ENCODE measurements at regions not wholly inside any gene's neighbourhood (a gene's known extent, or its start where the extent isn't known, plus 50 kb on each side); places are given as distances from the start of the nearest gene placed in this dataset.

GRCh38 chr4:54513204-54513603 lies 144.6 kb upstream of the KIT start:
- peaks cover 2% of the 10 kb centered on the region for H3K9me3 Mint-ChIP-seq
- Histone ChIP-seq H2AFZ (replicated peaks) (no peak overlapping the region), H3K9ac (no peak overlapping the region), H3K4me1 (peaks cover 12% of the 10 kb centered on the region), H3K27me3 (no peaks in the 10 kb centered on the region), H3K9me3 (ENCODE audit: low read depth) (no peaks in the 10 kb centered on the region), H4K20me1 (ENCODE audit: low read depth) (no peaks in the 10 kb centered on the region), H3F3A (ENCODE audit: low read depth) (no peaks in the 10 kb centered on the region), H3K4me3 (no peak overlapping the region), H3K36me3 (no peaks in the 10 kb centered on the region), H3K4me2 (no peak overlapping the region), H3K27ac (no peak overlapping the region), H3K79me2 (ENCODE audit: low read depth) (no peaks in the 10 kb centered on the region)
- no peak overlapping the region for H3K4me3 Mint-ChIP-seq
- H3K27ac Mint-ChIP-seq: no peak overlapping the region
- no peaks in the 10 kb centered on the region for H3K27me3 Mint-ChIP-seq (ENCODE audit: insufficient read depth, low read depth)
- DNase-seq (ENCODE audit: low spot score): no peak
- peaks cover 14% of the 10 kb centered on the region for H3K4me1 Mint-ChIP-seq
- no peaks in the 10 kb centered on the region for H3K36me3 Mint-ChIP-seq
- TF ChIP-seq EZH2 (IDR thresholded peaks at IDR 0.05) (no peak), EZH2phosphoT487 (IDR thresholded peaks at IDR 0.05) (no peak), CTCF (IDR thresholded peaks at IDR 0.05) (no peak)

GRCh38 chr4:54513741-54514140 lies 144.0 kb upstream of the KIT start:
- TF ChIP-seq EZH2 (IDR thresholded peaks at IDR 0.05) (no peak), CTCF (IDR thresholded peaks at IDR 0.05) (no peak), EZH2phosphoT487 (IDR thresholded peaks at IDR 0.05) (no peak)
- no peaks in the 10 kb centered on the region for H3K36me3 Mint-ChIP-seq

GRCh38 chr4:54516556-54517215 lies 141.1 kb upstream of the KIT start:
- no peak overlapping the region for H3K9ac ChIP-seq
- no peak overlapping the region for H3K27ac ChIP-seq
- no peak for DNase-seq (ENCODE audit: low spot score)
- H4K20me1 ChIP-seq (ENCODE audit: low read depth): no peaks in the 10 kb centered on the region
- no peak overlapping the region for H3K4me2 ChIP-seq
- H2AFZ ChIP-seq (replicated peaks): no peak overlapping the region
- TF ChIP-seq EZH2 (IDR thresholded peaks at IDR 0.05) (no peak), EZH2phosphoT487 (IDR thresholded peaks at IDR 0.05) (no peak), CTCF (IDR thresholded peaks at IDR 0.05) (no peak)
- H3K36me3 Mint-ChIP-seq: no peaks in the 10 kb centered on the region
- peaks cover 2% of the 10 kb centered on the region for H3K9me3 Mint-ChIP-seq
- H3K4me1 Mint-ChIP-seq: no peaks in the 10 kb centered on the region
- H3K4me1 ChIP-seq: no peaks in the 10 kb centered on the region
- no peak overlapping the region for H3K4me3 Mint-ChIP-seq
- no peaks in the 10 kb centered on the region for H3F3A ChIP-seq (ENCODE audit: low read depth)
- no peaks in the 10 kb centered on the region for H3K9me3 ChIP-seq (ENCODE audit: low read depth)
- no peaks in the 10 kb centered on the region for H3K79me2 ChIP-seq (ENCODE audit: low read depth)
- no peak overlapping the region for H3K4me3 ChIP-seq
- H3K36me3 ChIP-seq: no peaks in the 10 kb centered on the region
- no peaks in the 10 kb centered on the region for H3K27me3 ChIP-seq
- peaks cover 3% of the 10 kb centered on the region for H3K27me3 Mint-ChIP-seq (ENCODE audit: insufficient read depth, low read depth)
- no peak overlapping the region for H3K27ac Mint-ChIP-seq

More at GRCh38 chr4:54513741-54514140, 144.0 kb upstream of the KIT start:
- no peaks in the 10 kb centered on the region for H4K20me1 ChIP-seq (ENCODE audit: low read depth)
- H3K4me3 Mint-ChIP-seq: no peak overlapping the region
- H3K4me1 ChIP-seq: peaks cover 12% of the 10 kb centered on the region
- no peaks in the 10 kb centered on the region for H3K9me3 ChIP-seq (ENCODE audit: low read depth)
- no peak overlapping the region for H3K27ac Mint-ChIP-seq
- H3K4me3 ChIP-seq: no peak overlapping the region
- H3K9ac ChIP-seq: no peak overlapping the region
- H3K4me1 Mint-ChIP-seq: peaks cover 14% of the 10 kb centered on the region
- no peak overlapping the region for H2AFZ ChIP-seq (replicated peaks)
- H3K9me3 Mint-ChIP-seq: peaks cover 2% of the 10 kb centered on the region
- H3K27me3 ChIP-seq: no peaks in the 10 kb centered on the region
- no peak for DNase-seq (ENCODE audit: low spot score)
- H3K4me2 ChIP-seq: no peak overlapping the region
- H3F3A ChIP-seq (ENCODE audit: low read depth): no peaks in the 10 kb centered on the region
- H3K79me2 ChIP-seq (ENCODE audit: low read depth): no peaks in the 10 kb centered on the region
- no peaks in the 10 kb centered on the region for H3K36me3 ChIP-seq
- H3K27me3 Mint-ChIP-seq (ENCODE audit: insufficient read depth, low read depth): no peaks in the 10 kb centered on the region
- H3K27ac ChIP-seq: no peak overlapping the region

Data from neural progenitor cell (in vitro differentiated cells).